H1 (cell line): ENCODE measurements at regions not wholly inside any gene's neighbourhood (a gene's known extent, or its start where the extent isn't known, plus 50 kb on each side); places are given as distances from the start of the nearest gene placed in this dataset.

Source experiments
- CTCF ChIA-PET: fragments of 300-600 bp; sonication (Branson Sonifier 250); formaldehyde crosslinking; loops from one replicate; lab custom pipeline; 2021; ENCODE audit not compliant: partially characterized antibody; lab: Charles Lee
- POLR2A ChIA-PET: fragments of 300-600 bp; sonication (Branson Sonifier 250); formaldehyde crosslinking; loops from one replicate; lab custom pipeline; 2021; ENCODE audit warnings: inconsistent platforms; ENCODE audit not compliant: partially characterized antibody; lab: Charles Lee
- DNase-seq, 2 experiments: peaks; one replicate each; pipeline versions ENCODE4 v3.0.0 to v3.0.0-alpha.2; 2010 to 2022; ENCODE audit warnings: low spot score in 2 of 2, low read depth in 1 of 2, mixed read lengths in 1 of 2
- FAIRE-seq: peaks from 2 replicates; lab custom pipeline; 2011; peaks lifted over from hg19 to GRCh38; lab: Jason Lieb, UNC
- H2AFZ ChIP-seq: 2 replicates; pipeline ENCODE4 v1.8.1; 2012; ENCODE audit warnings: low read length, inconsistent platforms
- H2AK5ac ChIP-seq: 2 replicates; pipeline ENCODE4 v1.6.1; 2013; ENCODE audit warnings: low read depth, low read length
- H2BK120ac ChIP-seq: replicated peaks from 2 replicates; pipeline ENCODE3; 2013; ENCODE audit warnings: low read depth, low read length, inconsistent platforms
- H2BK12ac ChIP-seq: 2 replicates; pipeline ENCODE4 v1.6.1; 2013; ENCODE audit warnings: low read depth, low read length
- H2BK15ac ChIP-seq: 2 replicates; pipeline ENCODE4 v1.6.1; 2013; ENCODE audit warnings: low read length
- H2BK20ac ChIP-seq: 2 replicates; pipeline ENCODE4 v1.6.1; 2013; ENCODE audit warnings: low read length
- H2BK5ac ChIP-seq: 2 replicates; pipeline ENCODE4 v1.6.1; 2013; ENCODE audit warnings: low read depth, low read length
- H3K14ac ChIP-seq: 2 replicates; pipeline ENCODE4 v1.6.1; 2013; ENCODE audit warnings: inconsistent platforms; ENCODE audit not compliant: insufficient read length
- H3K18ac ChIP-seq: 2 replicates; pipeline ENCODE4 v1.6.1; 2013; ENCODE audit warnings: low read length; ENCODE audit errors: extremely low read depth
- H3K23ac ChIP-seq: 2 replicates; pipeline ENCODE4 v1.6.1; 2013; ENCODE audit warnings: inconsistent platforms; ENCODE audit not compliant: insufficient read length
- H3K23me2 ChIP-seq: 2 replicates; pipeline ENCODE4 v1.6.1; 2013; ENCODE audit warnings: low read depth, low read length
- H3K27ac ChIP-seq: 2 replicates; pipeline ENCODE4 v1.6.1; 2011; ENCODE audit warnings: low read depth, low read length, inconsistent platforms
- H3K27me3 ChIP-seq, 4 experiments: replicated peaks in 1 of 4; 1 replicate in 1 of 4; 2 replicates in 3 of 4; pipeline versions ENCODE4 v1.6.1 to v1.8.1; 2011 to 2013; ENCODE audit warnings: low read length in 3 of 4, mild to moderate bottlenecking in 3 of 4, inconsistent platforms in 2 of 4, mixed read lengths in 2 of 4, moderate library complexity in 1 of 4; ENCODE audit not compliant: control insufficient read depth in 3 of 4, insufficient read depth in 3 of 4; ENCODE audit errors: extremely low read depth in 1 of 4
- H3K36me3 ChIP-seq, 4 experiments: 2 replicates each; pipeline versions ENCODE4 v1.6.1 to v1.8.1; 2011 to 2013; ENCODE audit warnings: mild to moderate bottlenecking in 4 of 4, low read length in 3 of 4, moderate library complexity in 2 of 4, control low read depth in 1 of 4, inconsistent platforms in 1 of 4; ENCODE audit not compliant: insufficient read depth in 4 of 4, control insufficient read depth in 2 of 4
- H3K4ac ChIP-seq: replicated peaks from 2 replicates; pipeline ENCODE3; 2013; ENCODE audit warnings: low read length, low read depth, mixed read lengths, inconsistent platforms; ENCODE audit not compliant: insufficient read length
- H3K4me1 ChIP-seq, 4 experiments: replicated peaks in 1 of 4; 1 replicate in 1 of 4; 2 replicates in 3 of 4; pipeline versions ENCODE4 v1.6.1 to v1.8.1; 2011 to 2013; ENCODE audit warnings: low read length in 3 of 4, inconsistent platforms in 2 of 4, mixed read lengths in 1 of 4; ENCODE audit not compliant: insufficient read depth in 4 of 4, control insufficient read depth in 3 of 4
- H3K4me2 ChIP-seq, 2 experiments: 2 replicates each; pipeline versions ENCODE4 v1.6.1 to v1.8.1; 2011 to 2013; ENCODE audit warnings: low read depth in 2 of 2, low read length in 2 of 2, control low read depth in 1 of 2, inconsistent platforms in 1 of 2, mild to moderate bottlenecking in 1 of 2; ENCODE audit not compliant: insufficient read depth in 1 of 2
- H3K4me3 ChIP-seq, 4 experiments: fragments of 200-600, 300-600 bp in 1 of 4; sonication (generic), shearing (Covaris generic), sonication (Bioruptor Twin) in 1 of 4; 2 replicates each; pipeline versions ENCODE4 v1.5.1 to v1.8.1; 2011 to 2016; ENCODE audit warnings: low read length in 4 of 4, low read depth in 3 of 4, control low read depth in 2 of 4, inconsistent platforms in 2 of 4, mild to moderate bottlenecking in 2 of 4, mixed read lengths in 1 of 4, moderate library complexity in 1 of 4; ENCODE audit not compliant: insufficient read depth in 2 of 4; ENCODE audit errors: extremely low read depth in 1 of 4
- H3K56ac ChIP-seq: replicated peaks from 2 replicates; pipeline ENCODE3; 2013; ENCODE audit warnings: low read depth, mild to moderate bottlenecking, mixed read lengths, low read length, inconsistent platforms; ENCODE audit not compliant: insufficient read length
- H3K79me1 ChIP-seq: 2 replicates; pipeline ENCODE4 v1.6.1; 2013; ENCODE audit warnings: low read depth, low read length, control low read depth
- H3K79me2 ChIP-seq, 2 experiments: 2 replicates each; pipeline versions ENCODE4 v1.6.1 to v1.8.1; 2012 to 2013; ENCODE audit warnings: low read length in 2 of 2, mild to moderate bottlenecking in 2 of 2, inconsistent platforms in 1 of 2; ENCODE audit not compliant: insufficient read depth in 2 of 2, control insufficient read depth in 1 of 2
- H3K9ac ChIP-seq, 4 experiments: replicated peaks in 1 of 4; 1 replicate in 1 of 4; 2 replicates in 3 of 4; pipeline versions ENCODE4 v1.6.1 to v1.8.1; 2011 to 2013; ENCODE audit warnings: low read depth in 3 of 4, low read length in 3 of 4, control low read depth in 2 of 4, mild to moderate bottlenecking in 2 of 4, moderate library complexity in 2 of 4, inconsistent platforms in 1 of 4; ENCODE audit errors: extremely low read depth in 1 of 4
- H3K9me3 ChIP-seq, 2 experiments: 2 replicates each; pipeline versions ENCODE4 v1.6.1 to v1.8.1; 2012 to 2013; ENCODE audit warnings: mild to moderate bottlenecking in 2 of 2, moderate library complexity in 2 of 2, control low read depth in 1 of 2, inconsistent platforms in 1 of 2, low read depth in 1 of 2, low read length in 1 of 2, mixed read lengths in 1 of 2; ENCODE audit not compliant: insufficient read depth in 2 of 2
- H4K20me1 ChIP-seq, 2 experiments: replicated peaks in 1 of 2; 2 replicates each; pipeline versions ENCODE3 to v1.8.1; 2011 to 2013; ENCODE audit warnings: inconsistent platforms in 2 of 2, low read length in 2 of 2, mild to moderate bottlenecking in 1 of 2; ENCODE audit not compliant: insufficient read depth in 2 of 2, control insufficient read depth in 1 of 2
- H4K5ac ChIP-seq: 2 replicates; pipeline ENCODE4 v1.6.1; 2013; ENCODE audit warnings: low read length, low read depth, mixed read lengths, inconsistent platforms; ENCODE audit not compliant: insufficient read length
- H4K8ac ChIP-seq: 2 replicates; pipeline ENCODE4 v1.8.0; 2013; ENCODE audit warnings: mild to moderate bottlenecking, moderate library complexity, low read length, inconsistent platforms; ENCODE audit not compliant: insufficient read depth; ENCODE audit errors: extremely low read depth
- H4K91ac ChIP-seq: replicated peaks from 2 replicates; pipeline ENCODE3; 2013; ENCODE audit warnings: low read length, mixed read lengths, inconsistent platforms; ENCODE audit not compliant: insufficient read length
- BRCA1 ChIP-seq: IDR thresholded peaks from 2 replicates; pipeline ENCODE4 v1.6.1; 2012; ENCODE audit warnings: low read depth, low read length, improper control_type of control experiment
- GABPA ChIP-seq: IDR thresholded peaks from 2 replicates; pipeline ENCODE4 v1.6.1; 2011; ENCODE audit warnings: mild to moderate bottlenecking, low read length, moderate library complexity, borderline replicate concordance; ENCODE audit not compliant: insufficient read depth
- GTF2F1 ChIP-seq: IDR thresholded peaks from 2 replicates; pipeline ENCODE4 v1.6.1; 2012; ENCODE audit warnings: low read depth, low read length, improper control_type of control experiment, borderline replicate concordance
- KDM5A ChIP-seq: fragments of 200-600 bp; IDR thresholded peaks from 2 replicates; pipeline ENCODE4 v1.7.1; 2012; ENCODE audit warnings: mild to moderate bottlenecking, low read length, inconsistent platforms, mixed read lengths
- POLR2AphosphoS5 ChIP-seq: IDR thresholded peaks from 2 replicates; pipeline ENCODE4 v1.6.1; 2011; ENCODE audit warnings: low read depth, low read length
- SP2 ChIP-seq: IDR thresholded peaks from 2 replicates; pipeline ENCODE4 v1.6.1; 2012; ENCODE audit warnings: mild to moderate bottlenecking, low read length, inconsistent platforms
- TBP ChIP-seq: IDR thresholded peaks from 2 replicates; pipeline ENCODE4 v1.6.1; 2011; ENCODE audit warnings: low read depth, low read length, improper control_type of control experiment
- WGBS, 2 experiments: shearing (Covaris generic) in 1 of 2; methylation state at CpG; one replicate each; pipeline versions ENCODE4 v1.1.6 to v1.1.7; 2013 to 2015; ENCODE audit warnings: low lambda C conversion rate in 2 of 2, mixed read lengths in 2 of 2, inconsistent platforms in 1 of 2, low coverage in 1 of 2, missing lambda C conversion rate in 1 of 2; ENCODE audit not compliant: insufficient replicate concordance in 2 of 2, insufficient coverage in 1 of 2, insufficient read length in 1 of 2; ENCODE audit errors: extremely low coverage in 1 of 2, missing lambda C conversion rate in 1 of 2; 5-methylcytosine and 5-hydroxymethylcytosine counted together
- TF ChIP-seq, protein P1 (sequence below): IDR thresholded peaks from 2 replicates; pipeline ENCODE4 v1.6.1; 2011; ENCODE audit warnings: low read length, improper control_type of control experiment

GRCh38 chr3:162348912-162349311 lies 852.3 kb downstream of the OTOL1 start (continued):
- no peak for TF ChIP-seq GABPA

GRCh38 chr3:162353414-162353813 lies 856.8 kb downstream of the OTOL1 start:
- no peak overlapping the region for H2BK15ac ChIP-seq
- no peak overlapping the region for H3K18ac ChIP-seq
- TF ChIP-seq KDM5A (no peak), BRCA1 (no peak), SP2 (no peak), TBP (no peak), GTF2F1 (no peak), POLR2AphosphoS5 (no peak)
- TF ChIP-seq, protein P1, sequence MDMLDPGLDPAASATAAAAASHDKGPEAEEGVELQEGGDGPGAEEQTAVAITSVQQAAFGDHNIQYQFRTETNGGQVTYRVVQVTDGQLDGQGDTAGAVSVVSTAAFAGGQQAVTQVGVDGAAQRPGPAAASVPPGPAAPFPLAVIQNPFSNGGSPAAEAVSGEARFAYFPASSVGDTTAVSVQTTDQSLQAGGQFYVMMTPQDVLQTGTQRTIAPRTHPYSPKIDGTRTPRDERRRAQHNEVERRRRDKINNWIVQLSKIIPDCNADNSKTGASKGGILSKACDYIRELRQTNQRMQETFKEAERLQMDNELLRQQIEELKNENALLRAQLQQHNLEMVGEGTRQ: no peak

More at GRCh38 chr3:162353414-162353813, 856.8 kb downstream of the OTOL1 start:
- Histone ChIP-seq H2BK120ac (no peak overlapping the region), H4K5ac (no peak overlapping the region), H2BK5ac (no peak overlapping the region), H4K8ac (no peak overlapping the region), H3K36me3 (no peaks in the 10 kb centered on the region), H4K20me1 (no peaks in the 10 kb centered on the region), H3K27me3 (no peaks in the 10 kb centered on the region), H3K27ac (no peak overlapping the region), H3K23me2 (no peaks in the 10 kb centered on the region), H3K9ac (no peak overlapping the region; a peak in 1 of 7 replicates), H2AK5ac (no peak overlapping the region), H3K9me3 (no peaks in the 10 kb centered on the region), H3K4me1 (no peaks in the 10 kb centered on the region), H2BK12ac (no peak overlapping the region), H3K4me2 (no peak overlapping the region), H4K91ac (no peak overlapping the region), H3K56ac (no peak overlapping the region), H3K4ac (no peak overlapping the region), H3K23ac (no peak overlapping the region), H2BK20ac (no peak overlapping the region), H3K79me1 (no peaks in the 10 kb centered on the region), H3K4me3 (no peak overlapping the region), H2AFZ (no peak overlapping the region), H3K14ac (no peak overlapping the region), H3K79me2 (no peaks in the 10 kb centered on the region)
- WGBS, 2 experiments: 87% methylated on average over 2 of the region's 2 CpGs; no CpG with 5 or more reads in 1 of the 2 experiments
- CTCF ChIA-PET: interaction anchor here (1.5 kb wide), 1 partner anchor 165 kb away, joined by 3 read pairs; no protein-coding TSS in a partner anchor
- FAIRE-seq (no peak), DNase-seq (no peak)
- POLR2A ChIA-PET: no interaction called here
